ENCODE measurements at regions not wholly inside any gene's neighbourhood (a gene's known extent, or its start where the extent isn't known, plus 50 kb on each side); places are given as distances from the start of the nearest gene placed in this dataset.

DNA sequence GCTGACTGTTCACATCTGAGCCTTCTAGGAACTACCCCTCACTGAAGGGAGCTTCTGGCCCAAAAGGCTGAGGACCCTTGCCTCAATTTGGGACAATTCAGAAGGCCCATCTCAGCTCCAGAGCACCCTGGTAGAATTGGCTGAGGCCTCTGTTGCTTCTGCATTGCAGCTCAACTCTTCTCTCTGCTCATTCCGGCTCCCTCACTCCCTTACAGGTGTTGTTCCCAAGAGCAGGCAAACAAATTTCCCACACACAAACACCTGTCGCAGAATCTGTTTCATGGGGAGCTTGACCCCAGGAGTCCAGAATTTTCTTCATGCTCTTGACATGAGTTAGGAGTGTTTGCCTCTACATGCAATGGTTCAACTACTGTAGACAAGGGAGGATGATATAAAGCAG lies 78.7 kb downstream of the CRYGS start:
- TF ChIP-seq CTCF (IDR thresholded peaks at IDR 0.05) = no peak
- no peak for TF ChIP-seq POLR2A (IDR thresholded peaks at IDR 0.05)
- no peak for TF ChIP-seq POLR2AphosphoS5 (IDR thresholded peaks at IDR 0.05; ENCODE audit: insufficient read depth in 1 of 2, low read depth in 1 of 2)
- DNase-seq (ENCODE audit: extremely low spot score in 2 of 2) = peak in 1 of 2 donors; percentile 75
- intact Hi-C loops (cut with DNase I) = no loop called here

GRCh38 chr3:186464424-186465093 lies 79.6 kb downstream of the CRYGS start:
- Histone ChIP-seq H3K27ac (no peak overlapping the region), H3K4me1 (no peaks in the 10 kb centered on the region), H3K27me3 (no peaks in the 10 kb centered on the region), H3K4me3 (no peak overlapping the region), H3K9me3 (no peaks in the 10 kb centered on the region), H3K36me3 (no peaks in the 10 kb centered on the region)
- no peak for TF ChIP-seq POLR2A (IDR thresholded peaks at IDR 0.05)
- TF ChIP-seq POLR2AphosphoS5 (IDR thresholded peaks at IDR 0.05; ENCODE audit: insufficient read depth in 1 of 2, low read depth in 1 of 2) = no peak
- no peak for TF ChIP-seq CTCF (IDR thresholded peaks at IDR 0.05)
- peak in 1 of 2 donors; percentile 69 for DNase-seq (ENCODE audit: extremely low spot score in 2 of 2)
- intact Hi-C loops (cut with DNase I) = no loop called here

More for the DNA sequence above, 78.7 kb downstream of the CRYGS start:
- no peak overlapping the region for H3K27ac ChIP-seq
- no peaks in the 10 kb centered on the region for H3K36me3 ChIP-seq
- H3K27me3 ChIP-seq = no peaks in the 10 kb centered on the region
- H3K9me3 ChIP-seq = no peaks in the 10 kb centered on the region
- no peaks in the 10 kb centered on the region for H3K4me1 ChIP-seq
- no peak overlapping the region for H3K4me3 ChIP-seq

- Histone ChIP-seq H3K27ac (no peak overlapping the region), H3K9me3 (no peaks in the 10 kb centered on the region), H3K4me1 (no peaks in the 10 kb centered on the region), H3K27me3 (no peaks in the 10 kb centered on the region), H3K36me3 (no peaks in the 10 kb centered on the region), H3K4me3 (no peak overlapping the region)
- TF ChIP-seq POLR2AphosphoS5 (IDR thresholded peaks at IDR 0.05; ENCODE audit: insufficient read depth in 1 of 2, low read depth in 1 of 2) (no peak), CTCF (IDR thresholded peaks at IDR 0.05) (no peak), POLR2A (IDR thresholded peaks at IDR 0.05) (no peak)
- no peak for DNase-seq (ENCODE audit: extremely low spot score in 2 of 2)
- intact Hi-C loops (cut with DNase I) = no loop called here
Measured at GRCh38 chr3:186461141-186461540, 83.0 kb downstream of the CRYGS start.

DNA sequence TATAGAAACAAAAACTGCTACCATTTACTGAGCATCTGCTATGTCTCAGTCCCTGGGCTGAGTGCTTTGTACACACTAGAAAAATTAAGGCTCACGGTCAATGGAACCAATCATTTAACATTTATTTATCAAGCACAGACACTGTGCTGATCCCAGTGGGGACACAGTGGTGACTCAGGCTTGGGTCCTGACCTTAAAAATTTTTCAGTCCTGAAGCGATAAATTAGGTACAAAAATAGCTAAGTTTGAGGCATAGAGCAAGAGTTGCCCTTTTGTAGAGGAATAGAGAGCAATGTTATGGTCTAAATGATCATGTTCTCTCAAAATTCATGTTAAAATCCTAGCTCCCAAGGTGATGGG lies 85.1 kb downstream of the CRYGS start:
- H3K4me3 ChIP-seq = no peak overlapping the region
- H3K9me3 ChIP-seq = no peaks in the 10 kb centered on the region
- TF ChIP-seq POLR2A (IDR thresholded peaks at IDR 0.05) = no peak
- no peaks in the 10 kb centered on the region for H3K27me3 ChIP-seq
- DNase-seq (ENCODE audit: extremely low spot score in 2 of 2) = no peak
- H3K36me3 ChIP-seq = no peaks in the 10 kb centered on the region
- no peaks in the 10 kb centered on the region for H3K4me1 ChIP-seq
- H3K27ac ChIP-seq = no peak overlapping the region
- intact Hi-C loops (cut with DNase I) = no loop called here

DNA sequence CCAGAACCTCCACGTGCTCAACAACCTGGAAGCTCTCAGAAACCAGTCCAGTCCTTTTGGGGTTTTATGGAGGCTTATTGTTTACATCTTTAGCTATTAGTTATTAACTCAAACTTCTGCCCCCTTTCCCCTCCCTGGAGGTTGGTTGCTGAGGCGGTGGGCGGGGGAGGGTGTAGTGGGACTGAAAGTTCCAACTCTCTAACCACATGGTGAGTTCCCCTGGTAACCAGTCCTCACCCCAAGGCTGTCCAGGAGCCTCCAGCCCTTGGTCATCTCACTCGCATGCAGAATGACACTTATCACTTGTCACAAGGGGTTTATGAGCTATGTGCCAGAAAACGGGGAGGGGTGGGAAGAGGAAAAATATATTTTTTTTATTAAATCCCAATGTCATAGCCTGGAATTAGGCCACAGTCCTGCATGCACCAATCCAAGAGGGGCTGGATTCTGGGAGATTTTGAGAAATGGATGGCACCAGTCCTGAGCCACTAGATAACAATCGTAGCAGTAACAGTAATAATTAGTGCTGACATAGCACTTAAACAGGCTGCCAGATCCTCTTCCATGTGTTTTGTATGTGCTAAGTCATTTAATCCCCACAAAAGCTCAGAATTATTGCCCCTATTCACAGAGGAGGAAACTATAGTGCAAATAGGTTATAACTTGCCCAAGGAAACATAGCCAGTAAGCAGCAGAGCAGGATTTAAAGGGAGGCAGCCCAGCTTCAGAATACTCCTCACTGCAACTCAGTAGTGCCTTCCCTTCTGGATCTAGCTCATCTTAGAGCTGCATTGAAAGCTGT lies 85.7 kb downstream of the CRYGS start:
- Histone ChIP-seq H3K27ac (no peak overlapping the region), H3K4me1 (no peaks in the 10 kb centered on the region), H3K27me3 (no peaks in the 10 kb centered on the region), H3K36me3 (no peaks in the 10 kb centered on the region), H3K4me3 (no peak overlapping the region), H3K9me3 (no peaks in the 10 kb centered on the region)
- TF ChIP-seq CTCF (IDR thresholded peaks at IDR 0.05) (no peak), POLR2AphosphoS5 (IDR thresholded peaks at IDR 0.05; ENCODE audit: insufficient read depth in 1 of 2, low read depth in 1 of 2) (no peak), POLR2A (IDR thresholded peaks at IDR 0.05) (no peak)
- intact Hi-C loops (cut with DNase I) = no loop called here
- no peak for DNase-seq (ENCODE audit: extremely low spot score in 2 of 2)
